MM.1S (cell line): ENCODE measurements at regions not wholly inside any gene's neighbourhood (a gene's known extent, or its start where the extent isn't known, plus 50 kb on each side); places are given as distances from the start of the nearest gene placed in this dataset.

Experiments
- DNase-seq: peaks from one replicate; pipeline ENCODE4 v3.0.0-alpha.2; 2015
- H2AFZ ChIP-seq: fragments of 300-600 bp; sonication (generic); 2 replicates; pipeline ENCODE4 v1.6.0; 2016; ENCODE audit warnings: antibody characterized with exemption, low read length
- H3F3A ChIP-seq: fragments of 300-600 bp; sonication (generic); 2 replicates; pipeline ENCODE4 v1.6.1; 2016; ENCODE audit warnings: mild to moderate bottlenecking, antibody characterized with exemption, low read length, moderate library complexity, mixed read lengths; ENCODE audit not compliant: insufficient read depth
- H3K27ac ChIP-seq: fragments of 300-600 bp; sonication (generic); 2 replicates; pipeline ENCODE4 v1.5.1; 2016; ENCODE audit warnings: mild to moderate bottlenecking, low read length
- H3K27me3 ChIP-seq: fragments of 300-600 bp; sonication (generic); replicated peaks from 2 replicates; pipeline ENCODE4 v1.6.0; 2016; ENCODE audit warnings: low read length; ENCODE audit not compliant: insufficient read depth
- H3K36me3 ChIP-seq: fragments of 300-600 bp; sonication (generic); replicated peaks from 2 replicates; pipeline ENCODE4 v1.6.1; 2016; ENCODE audit warnings: mild to moderate bottlenecking, low read length, mixed read lengths; ENCODE audit not compliant: insufficient read depth
- H3K4me1 ChIP-seq: fragments of 300-600 bp; sonication (generic); 2 replicates; pipeline ENCODE4 v1.6.1; 2016; ENCODE audit warnings: low read length, mixed read lengths
- H3K4me2 ChIP-seq: fragments of 300-600 bp; sonication (generic); 2 replicates; pipeline ENCODE4 v1.6.0; 2016; ENCODE audit warnings: low read depth, low read length
- H3K4me3 ChIP-seq: fragments of 300-600 bp; sonication (generic); 2 replicates; pipeline ENCODE4 v1.5.1; 2016; ENCODE audit warnings: low read length, mixed read lengths
- H3K79me2 ChIP-seq: fragments of 300-600 bp; sonication (generic); 2 replicates; pipeline ENCODE4 v1.6.1; 2016; ENCODE audit warnings: mixed run types, low read length, mixed read lengths
- H3K9ac ChIP-seq: fragments of 300-600 bp; sonication (generic); 2 replicates; pipeline ENCODE4 v1.6.1; 2016; ENCODE audit warnings: low read length, mixed read lengths
- H3K9me2 ChIP-seq: fragments of 300-600 bp; sonication (generic); replicated peaks from 2 replicates; pipeline ENCODE4 v1.6.1; 2016; ENCODE audit warnings: mild to moderate bottlenecking, low read length, mixed read lengths; ENCODE audit not compliant: insufficient read depth
- H3K9me3 ChIP-seq: fragments of 300-600 bp; sonication (generic); replicated peaks from 2 replicates; pipeline ENCODE4 v1.6.1; 2016; ENCODE audit warnings: mild to moderate bottlenecking, low read length, mixed read lengths; ENCODE audit not compliant: insufficient read depth
- H4K20me1 ChIP-seq: fragments of 300-600 bp; sonication (generic); 2 replicates; pipeline ENCODE4 v1.6.1; 2016; ENCODE audit warnings: mild to moderate bottlenecking, low read length, moderate library complexity, mixed read lengths; ENCODE audit not compliant: insufficient read depth
- CTCF ChIP-seq: fragments of 300-600 bp; sonication (generic); IDR thresholded peaks from 2 replicates; pipeline ENCODE4 v1.5.1; 2016; ENCODE audit warnings: antibody characterized with exemption, low read length, mixed read lengths
- EZH2 ChIP-seq: fragments of 300-600 bp; sonication (generic); optimal IDR thresholded peaks from 2 replicates; pipeline ENCODE3; 2017; ENCODE audit warnings: low read depth, mild to moderate bottlenecking, antibody characterized with exemption, low read length, mixed read lengths
- EZH2phosphoT487 ChIP-seq: fragments of 300-600 bp; sonication (generic); IDR thresholded peaks from 2 replicates; pipeline ENCODE4 v1.6.1; 2018; ENCODE audit warnings: antibody characterized with exemption, low read length

- no peaks in the 10 kb centered on the region for H3F3A ChIP-seq
- no peak overlapping the region for H3K27ac ChIP-seq
- H3K4me3 ChIP-seq: no peak overlapping the region
- no peaks in the 10 kb centered on the region for H3K36me3 ChIP-seq
- DNase-seq: no peak
- H3K4me2 ChIP-seq: no peak overlapping the region
- H4K20me1 ChIP-seq: no peaks in the 10 kb centered on the region
- no peak overlapping the region for H2AFZ ChIP-seq
- no peaks in the 10 kb centered on the region for H3K79me2 ChIP-seq
- H3K4me1 ChIP-seq: peaks cover 13% of the 10 kb centered on the region
- TF ChIP-seq CTCF: no peak
- TF ChIP-seq EZH2: no peak
- TF ChIP-seq EZH2phosphoT487: no peak
- H3K9me3 ChIP-seq: no peaks in the 10 kb centered on the region
- no peak overlapping the region for H3K9ac ChIP-seq
- H3K27me3 ChIP-seq: no peaks in the 10 kb centered on the region
- H3K9me2 ChIP-seq: no peaks in the 10 kb centered on the region
Observed at GRCh38 chr3:148093753-148094152, 604.0 kb upstream of the AGTR1 start.

GRCh38 chr3:148095962-148096361, 601.7 kb upstream of the AGTR1 start:
- no peak overlapping the region for H3K4me2 ChIP-seq
- no peaks in the 10 kb centered on the region for H3K79me2 ChIP-seq
- no peaks in the 10 kb centered on the region for H3K36me3 ChIP-seq
- H3K9me3 ChIP-seq: no peaks in the 10 kb centered on the region
- H3K27me3 ChIP-seq: no peaks in the 10 kb centered on the region
- TF ChIP-seq EZH2phosphoT487 (no peak), CTCF (no peak), EZH2 (no peak)
- no peak for DNase-seq
- no peak overlapping the region for H2AFZ ChIP-seq
- no peak overlapping the region for H3K27ac ChIP-seq
- H3K4me1 ChIP-seq: no peaks in the 10 kb centered on the region
- no peak overlapping the region for H3K9ac ChIP-seq
- H3K9me2 ChIP-seq: no peaks in the 10 kb centered on the region
- H3K4me3 ChIP-seq: no peak overlapping the region
- H4K20me1 ChIP-seq: no peaks in the 10 kb centered on the region
- no peaks in the 10 kb centered on the region for H3F3A ChIP-seq

GRCh38 chr3:148100476-148100875, 597.2 kb upstream of the AGTR1 start:
- no peak overlapping the region for H3K4me2 ChIP-seq
- no peak for DNase-seq
- H2AFZ ChIP-seq: no peak overlapping the region
- no peaks in the 10 kb centered on the region for H3K9me2 ChIP-seq
- H3K4me3 ChIP-seq: no peak overlapping the region
- no peaks in the 10 kb centered on the region for H4K20me1 ChIP-seq
- TF ChIP-seq CTCF (no peak), EZH2 (no peak), EZH2phosphoT487 (no peak)
- no peaks in the 10 kb centered on the region for H3K9me3 ChIP-seq
- H3K9ac ChIP-seq: no peak overlapping the region
- no peaks in the 10 kb centered on the region for H3K4me1 ChIP-seq
- H3K79me2 ChIP-seq: no peaks in the 10 kb centered on the region
- H3F3A ChIP-seq: no peaks in the 10 kb centered on the region
- no peaks in the 10 kb centered on the region for H3K36me3 ChIP-seq
- H3K27ac ChIP-seq: no peak overlapping the region
- H3K27me3 ChIP-seq: no peaks in the 10 kb centered on the region
